IPS-NIHi7 (cell line): ENCODE measurements at regions not wholly inside any gene's neighbourhood (a gene's known extent, or its start where the extent isn't known, plus 50 kb on each side); places are given as distances from the start of the nearest gene placed in this dataset.
"Not testable (repeated sequence)": the region's sequence is repeated elsewhere in the genome, so short reads cannot be mapped to it uniquely, and the experiment has no call there.

ENCODE experiments used
- DNase-seq: peaks from one replicate; pipeline ENCODE4 v3.0.0; 2012; ENCODE audit warnings: mixed read lengths; ENCODE audit errors: extremely low spot score

GRCh38 chr13:74575729-74576125 is 441.5 kb upstream of the KLF12 start:
- peak; percentile 81 for DNase-seq

GRCh38 chr13:74574964-74575728 is 440.9 kb upstream of the KLF12 start:
- peak; percentile 16 for DNase-seq

- DNase-seq = peak; percentile 57
These were observed 439.4 kb upstream of the KLF12 start for GRCh38 chr13:74573654-74574053.

- no peak for DNase-seq
These were observed 437.6 kb upstream of the KLF12 start for GRCh38 chr13:74571811-74572210.

GRCh38 chr13:74570834-74571233 is 436.6 kb upstream of the KLF12 start:
- DNase-seq = no peak

- no peak for DNase-seq
These were observed 435.8 kb upstream of the KLF12 start for GRCh38 chr13:74570046-74570445.

- DNase-seq = no peak
These were observed 435.0 kb upstream of the KLF12 start for GRCh38 chr13:74569251-74569650.

- DNase-seq = no peak
These were observed 433.3 kb upstream of the KLF12 start for GRCh38 chr13:74567485-74567884.

GRCh38 chr13:74562381-74562780 is 428.2 kb upstream of the KLF12 start:
- DNase-seq = no peak

- no peak for DNase-seq
These were observed 427.0 kb upstream of the KLF12 start for GRCh38 chr13:74561155-74561554.

GRCh38 chr13:74560325-74560724 is 426.1 kb upstream of the KLF12 start:
- DNase-seq = no peak

- no peak for DNase-seq
These were observed 423.7 kb upstream of the KLF12 start for GRCh38 chr13:74557870-74558269.

GRCh38 chr13:74555651-74556420 is 421.6 kb upstream of the KLF12 start:
- no peak for DNase-seq

- DNase-seq = no peak
These were observed 421.0 kb upstream of the KLF12 start for GRCh38 chr13:74555276-74555625.

- DNase-seq = no peak
These were observed 420.5 kb upstream of the KLF12 start for GRCh38 chr13:74554569-74555275.

- no peak for DNase-seq
These were observed 415.8 kb upstream of the KLF12 start for GRCh38 chr13:74550039-74550438.

GRCh38 chr13:74536649-74537048 is 402.4 kb upstream of the KLF12 start:
- not testable (repeated sequence) for DNase-seq

- no peak for DNase-seq
These were observed 399.0 kb upstream of the KLF12 start for GRCh38 chr13:74533226-74533625.

GRCh38 chr13:74530011-74530410 is 395.8 kb upstream of the KLF12 start:
- DNase-seq = no peak

- DNase-seq = no peak
These were observed 394.7 kb upstream of the KLF12 start for GRCh38 chr13:74528734-74529513.

- no peak for DNase-seq
These were observed 388.9 kb upstream of the KLF12 start for GRCh38 chr13:74523057-74523456.

- DNase-seq = no peak
These were observed 377.3 kb upstream of the KLF12 start for GRCh38 chr13:74511523-74511922.
